Neuronal stem cell (in vitro differentiated cells): ENCODE measurements at regions not wholly inside any gene's neighbourhood (a gene's known extent, or its start where the extent isn't known, plus 50 kb on each side); places are given as distances from the start of the nearest gene placed in this dataset.

Source experiments
- DNase-seq: peaks from one replicate; pipeline ENCODE4 v3.0.0-alpha.2; 2013; ENCODE audit warnings: low spot score
- H2AFZ ChIP-seq: one replicate; pipeline ENCODE4 v1.6.1; 2013; ENCODE audit warnings: mild to moderate bottlenecking, low read length, inconsistent platforms
- H2AK5ac ChIP-seq: 2 replicates; pipeline ENCODE4 v1.6.1; 2013; ENCODE audit warnings: low read depth, mild to moderate bottlenecking, inconsistent platforms, low read length, moderate library complexity, mixed read lengths
- H2BK120ac ChIP-seq: 2 replicates; pipeline ENCODE4 v1.6.1; 2013; ENCODE audit warnings: low read depth, mild to moderate bottlenecking, inconsistent platforms, low read length, moderate library complexity, mixed read lengths
- H2BK12ac ChIP-seq: one replicate; pipeline ENCODE4 v1.6.1; 2013; ENCODE audit warnings: low read length, inconsistent platforms
- H2BK15ac ChIP-seq: 2 replicates; pipeline ENCODE4 v1.6.1; 2013; ENCODE audit warnings: mild to moderate bottlenecking, low read length, inconsistent platforms, mixed read lengths
- H2BK5ac ChIP-seq: one replicate; pipeline ENCODE4 v1.6.1; 2013; ENCODE audit warnings: inconsistent platforms, mild to moderate bottlenecking, low read length, moderate library complexity
- H3K14ac ChIP-seq: one replicate; pipeline ENCODE4 v1.6.1; 2013; ENCODE audit warnings: low read length, inconsistent platforms
- H3K18ac ChIP-seq: 2 replicates; pipeline ENCODE4 v1.6.1; 2013; ENCODE audit warnings: low read length, inconsistent platforms
- H3K23ac ChIP-seq: 2 replicates; pipeline ENCODE4 v1.6.1; 2013; ENCODE audit warnings: low read depth, mild to moderate bottlenecking, mixed read lengths, low read length, inconsistent platforms; ENCODE audit not compliant: poor library complexity
- H3K27ac ChIP-seq: replicated peaks from 3 replicates; pipeline ENCODE4 v1.5.1; 2013; ENCODE audit warnings: low read length, inconsistent platforms
- H3K27me3 ChIP-seq, 3 experiments: 2 replicates each; pipeline ENCODE4 v1.6.1; 2013; ENCODE audit warnings: low read length in 3 of 3, mild to moderate bottlenecking in 2 of 3, inconsistent platforms in 1 of 3, low read depth in 1 of 3, mixed read lengths in 1 of 3, moderate library complexity in 1 of 3; ENCODE audit not compliant: control insufficient read depth in 3 of 3, insufficient read depth in 3 of 3
- H3K36me3 ChIP-seq, 2 donors: replicated peaks in 1 of 2; 2 replicates each; pipeline ENCODE4 v1.6.1; 2013; ENCODE audit warnings: low read length in 2 of 2; ENCODE audit not compliant: control insufficient read depth in 2 of 2, insufficient read depth in 2 of 2
- H3K4ac ChIP-seq: 2 replicates; pipeline ENCODE4 v1.6.1; 2013; ENCODE audit warnings: inconsistent platforms, mild to moderate bottlenecking, low read length, moderate library complexity
- H3K4me1 ChIP-seq, 2 donors: 1 replicate in 1 of 2; 2 replicates in 1 of 2; pipeline ENCODE4 v1.6.1; 2013; ENCODE audit warnings: low read length in 2 of 2, low read depth in 1 of 2; ENCODE audit not compliant: control insufficient read depth in 2 of 2, insufficient read depth in 1 of 2
- H3K4me2 ChIP-seq: one replicate; pipeline ENCODE4 v1.6.1; 2013; ENCODE audit warnings: mild to moderate bottlenecking, low read length, inconsistent platforms; ENCODE audit not compliant: insufficient read depth, poor library complexity, severe bottlenecking
- H3K4me3 ChIP-seq, 2 donors: 2 replicates each; pipeline ENCODE4 v1.5.1; 2013; ENCODE audit warnings: low read length in 2 of 2, mild to moderate bottlenecking in 2 of 2, inconsistent platforms in 1 of 2, moderate library complexity in 1 of 2
- H3K79me1 ChIP-seq: one replicate; pipeline ENCODE4 v1.6.1; 2013; ENCODE audit warnings: low read depth, mild to moderate bottlenecking, inconsistent platforms, low read length, moderate library complexity
- H3K9ac ChIP-seq: one replicate; pipeline ENCODE4 v1.6.1; 2013; ENCODE audit warnings: mild to moderate bottlenecking, low read depth, low read length, inconsistent platforms; ENCODE audit not compliant: poor library complexity
- H3K9me3 ChIP-seq, 2 donors: replicated peaks in 1 of 2; 2 replicates each; pipeline versions ENCODE3 to v1.6.1; 2013; ENCODE audit warnings: low read length in 2 of 2, mild to moderate bottlenecking in 2 of 2, inconsistent platforms in 1 of 2, low read depth in 1 of 2, mixed read lengths in 1 of 2, moderate library complexity in 1 of 2; ENCODE audit not compliant: control insufficient read depth in 2 of 2, insufficient read depth in 1 of 2
- H4K8ac ChIP-seq: one replicate; pipeline ENCODE4 v1.6.1; 2013; ENCODE audit warnings: low read depth, mild to moderate bottlenecking, inconsistent platforms, low read length, moderate library complexity
- H4K91ac ChIP-seq: one replicate; pipeline ENCODE4 v1.6.1; 2013; ENCODE audit warnings: low read length, low read depth, mild to moderate bottlenecking, inconsistent platforms; ENCODE audit not compliant: poor library complexity
- WGBS, 2 donors: extraction: QIAGEN DNeasy Blood & Tissue Kit; methylation state at CpG; one replicate each; pipeline ENCODE4 v1.1.7; 2013; ENCODE audit warnings: missing lambda C conversion rate in 2 of 2, mixed read lengths in 1 of 2; ENCODE audit not compliant: insufficient read length in 2 of 2, insufficient replicate concordance in 1 of 2; ENCODE audit errors: extremely low coverage in 2 of 2; 5-methylcytosine and 5-hydroxymethylcytosine counted together

DNA sequence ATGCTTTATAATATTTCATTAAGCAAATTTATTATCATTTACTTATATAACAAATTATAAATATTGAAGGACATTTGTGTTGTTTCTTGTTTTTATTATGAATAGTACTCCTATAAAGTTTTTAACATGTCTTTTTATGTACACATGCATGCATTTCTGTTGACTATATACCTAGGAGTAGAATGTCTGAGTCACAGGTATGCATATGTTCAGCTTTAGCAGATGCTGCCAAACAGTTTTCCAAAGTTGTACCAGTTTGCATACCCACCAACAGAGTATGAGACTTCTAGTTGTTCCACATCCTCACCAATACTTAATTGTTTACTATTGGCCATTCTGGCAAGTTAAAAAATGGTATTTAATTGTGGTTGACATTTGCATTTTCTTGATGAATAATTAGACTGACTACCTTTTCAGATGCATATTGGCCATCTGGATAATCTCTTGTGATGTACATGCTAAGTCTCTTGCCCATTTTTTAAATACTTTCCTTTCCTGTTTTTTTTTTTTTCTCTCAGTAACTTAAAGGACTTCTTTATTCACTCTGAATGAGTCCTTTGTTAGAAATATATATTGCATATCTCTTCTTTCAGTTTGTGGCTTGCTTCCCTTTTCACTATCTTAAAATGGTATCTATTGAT is 132.2 kb upstream of the TRIM2 start:
- Histone ChIP-seq H3K36me3 (no peaks in the 10 kb centered on the region), H3K18ac (no peak overlapping the region), H3K9me3 (no peaks in the 10 kb centered on the region), H3K23ac (no peak overlapping the region), H2BK120ac (no peak overlapping the region), H2BK12ac (no peak overlapping the region), H3K27ac (no peak overlapping the region), H3K4ac (no peak overlapping the region), H3K4me2 (no peak overlapping the region), H3K4me3 (no peak overlapping the region), H4K91ac (no peak overlapping the region), H4K8ac (no peak overlapping the region), H3K14ac (no peak overlapping the region), H3K9ac (no peak overlapping the region), H2AK5ac (no peak overlapping the region), H3K27me3 (no peaks in the 10 kb centered on the region), H2BK5ac (no peak overlapping the region), H2AFZ (no peak overlapping the region), H3K4me1 (peaks cover 0 to 8% of the 10 kb centered on the region in 2 donors), H3K79me1 (no peaks in the 10 kb centered on the region), H2BK15ac (no peak overlapping the region)
- DNase-seq = no peak

GRCh38 chr4:153072661-153073060 is 131.6 kb upstream of the TRIM2 start:
- Histone ChIP-seq H3K27ac (no peak overlapping the region), H3K9ac (no peak overlapping the region), H3K79me1 (no peaks in the 10 kb centered on the region), H2AK5ac (no peak overlapping the region), H3K18ac (no peak overlapping the region), H3K14ac (no peak overlapping the region), H3K4me3 (no peak overlapping the region), H3K23ac (no peak overlapping the region), H4K8ac (no peak overlapping the region), H2AFZ (no peak overlapping the region), H3K4me2 (no peak overlapping the region), H2BK15ac (no peak overlapping the region), H3K4me1 (peaks cover 0 to 4% of the 10 kb centered on the region in 2 donors), H3K4ac (no peak overlapping the region), H4K91ac (no peak overlapping the region), H2BK5ac (no peak overlapping the region), H2BK120ac (no peak overlapping the region), H3K27me3 (no peaks in the 10 kb centered on the region), H2BK12ac (no peak overlapping the region), H3K9me3 (no peaks in the 10 kb centered on the region), H3K36me3 (no peaks in the 10 kb centered on the region)
- DNase-seq = no peak

GRCh38 chr4:153074486-153074885 is 129.8 kb upstream of the TRIM2 start:
- H4K8ac ChIP-seq = no peak overlapping the region
- H2AFZ ChIP-seq = no peak overlapping the region
- no peak overlapping the region for H3K23ac ChIP-seq
- H3K27me3 ChIP-seq = no peaks in the 10 kb centered on the region
- no peak overlapping the region for H3K18ac ChIP-seq
- H3K4me3 ChIP-seq = no peak overlapping the region
- no peak overlapping the region for H2AK5ac ChIP-seq
- no peak overlapping the region for H3K4ac ChIP-seq
- H3K9ac ChIP-seq = no peak overlapping the region
- no peak overlapping the region for H2BK12ac ChIP-seq
- H3K14ac ChIP-seq = no peak overlapping the region
- H2BK15ac ChIP-seq = no peak overlapping the region
- H3K4me1 ChIP-seq = peaks cover 0 to 2% of the 10 kb centered on the region in 2 donors
- no peaks in the 10 kb centered on the region for H3K36me3 ChIP-seq
- no peaks in the 10 kb centered on the region for H3K79me1 ChIP-seq
- no peak overlapping the region for H2BK120ac ChIP-seq
- H3K9me3 ChIP-seq = no peaks in the 10 kb centered on the region
- no peak for DNase-seq
- no peak overlapping the region for H4K91ac ChIP-seq
- no peak overlapping the region for H2BK5ac ChIP-seq
- no CpG with 5 or more reads among the region's 1 CpG for WGBS, 2 donors
- H3K4me2 ChIP-seq = no peak overlapping the region
- H3K27ac ChIP-seq = no peak overlapping the region

DNA sequence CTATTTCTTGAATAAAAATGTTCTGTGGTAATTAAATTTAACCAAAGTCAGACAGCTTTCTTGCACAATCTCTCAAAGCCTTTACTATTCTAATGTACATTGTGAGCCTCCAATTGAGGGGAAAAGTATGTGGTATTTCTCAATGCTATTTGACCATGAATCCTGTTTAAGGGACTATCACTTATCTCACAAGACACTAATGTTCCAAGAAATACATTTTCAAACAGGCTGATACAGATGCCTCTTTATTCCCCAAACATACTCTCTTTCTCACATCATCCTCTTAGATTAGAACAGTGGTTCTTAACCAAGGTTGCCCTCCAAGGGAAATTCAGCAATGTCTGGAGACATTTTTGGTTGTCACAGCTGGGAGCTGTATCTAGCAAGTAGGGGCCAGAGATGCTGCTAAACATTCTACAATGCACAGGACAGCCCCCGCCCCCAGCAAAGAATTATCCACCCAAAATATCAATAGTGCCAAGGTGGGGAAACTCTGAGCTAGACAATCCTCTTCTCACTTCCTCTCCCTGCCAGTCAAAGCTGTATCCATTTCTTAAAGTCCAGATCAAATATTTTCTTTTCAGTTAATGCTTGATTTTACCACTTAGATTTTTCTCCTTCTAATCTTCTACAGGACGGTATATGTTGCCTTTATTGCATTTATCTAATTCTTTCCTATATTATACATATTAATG is 129.2 kb upstream of the TRIM2 start:
- Histone ChIP-seq H2AK5ac (no peak overlapping the region), H2BK120ac (no peak overlapping the region), H3K18ac (no peak overlapping the region), H3K4me2 (no peak overlapping the region), H3K9ac (no peak overlapping the region), H3K36me3 (no peaks in the 10 kb centered on the region), H2BK12ac (no peak overlapping the region), H3K4ac (no peak overlapping the region), H3K23ac (no peak overlapping the region), H3K9me3 (no peaks in the 10 kb centered on the region), H3K79me1 (no peaks in the 10 kb centered on the region), H2BK5ac (no peak overlapping the region), H3K4me3 (no peak overlapping the region), H4K8ac (no peak overlapping the region), H3K27ac (no peak overlapping the region), H4K91ac (no peak overlapping the region), H2AFZ (no peak overlapping the region), H2BK15ac (no peak overlapping the region), H3K4me1 (peaks cover 0 to 2% of the 10 kb centered on the region in 2 donors), H3K27me3 (no peaks in the 10 kb centered on the region), H3K14ac (no peak overlapping the region)
- DNase-seq = no peak
- no CpG with 5 or more reads among the region's 2 CpGs for WGBS, 2 donors
